Pancreas (tissue), 10 donors: ENCODE measurements at regions not wholly inside any gene's neighbourhood (a gene's known extent, or its start where the extent isn't known, plus 50 kb on each side); places are given as distances from the start of the nearest gene placed in this dataset.

Source experiments
- ATAC-seq, 4 donors: fragments of 200-7000 bp; cut with Tn5 transposase; one replicate each; pipeline versions ENCODE4 v1.8.0 to v1.9.1; 2020; ENCODE audit warnings: mild to moderate bottlenecking in 4 of 4, moderate library complexity in 4 of 4
- DNase-seq, 6 donors: peaks; one replicate each; pipeline ENCODE4 v3.0.0-alpha.2; 2020
- FAIRE-seq: peaks from 2 replicates; lab custom pipeline; 2012; peaks lifted over from hg19 to GRCh38; lab: Jason Lieb, UNC
- H3K27ac ChIP-seq, 4 donors: fragments of 200-600 bp; sonication (generic); 1 replicate in 3 of 4; 2 replicates in 1 of 4; pipeline versions ENCODE4 v1.5.0 to v1.8.0; 2020
- H3K27me3 ChIP-seq, 4 donors: fragments of 200-600 bp; one replicate each; pipeline ENCODE4 v1.8.0; 2021
- H3K36me3 ChIP-seq, 3 donors: fragments of 200-600 bp; sonication (generic) in 1 of 3; one replicate each; pipeline versions ENCODE4 v1.5.0 to v1.8.0; 2020 to 2021
- H3K4me1 ChIP-seq, 3 donors: fragments of 200-600 bp; one replicate each; pipeline ENCODE4 v1.8.0; 2021
- H3K4me3 ChIP-seq, 4 donors: fragments of 200-600 bp; sonication (generic) in 2 of 4; one replicate each; pipeline versions ENCODE4 v1.5.0 to v1.8.0; 2020 to 2021
- H3K9me3 ChIP-seq, 4 donors: fragments of 200-600 bp; one replicate each; pipeline ENCODE4 v1.8.0; 2021
- WGBS, 2 donors: extraction: QIAGEN DNeasy Blood & Tissue Kit; methylation state at CpG; one replicate each; pipeline ENCODE4 v1.1.7; 2013; 5-methylcytosine and 5-hydroxymethylcytosine counted together
- intact Hi-C, 3 donors: fragments of 100-400 bp; cut with DNase I; formaldehyde crosslinking; loops; one replicate each; pipeline versions ENCODE4 v1.11.1 to v1.14.2; 2022
- TF ChIP-seq, protein P1 (sequence below), 4 donors: fragments of 200-600 bp; sonication (generic) in 3 of 4; IDR thresholded peaks; one replicate each; pipeline versions ENCODE4 v1.5.0 to v1.8.0; 2021; ENCODE audit warnings: antibody characterized with exemption in 4 of 4
- donor health status: healthy with polysubstance abuse.
- donor health status: DM: no; HTN: no; CAD: no; lungs with moderate emphysema.
- donor health status: DM: no; HTN: no; CAD: no.
- donor health status: control.
- donor health status: control.
- donor health status: Bipolar disorder and iron deficiency.
- donor health status: DM: yes; HTN: yes; CAD: no.
- donor health status: DM: no; HTN: no; CAD: no.
- donor health status: DM: no; HTN: no; CAD: no.
- donor health status: DM: yes; HTN: yes; CAD: no.

DNA sequence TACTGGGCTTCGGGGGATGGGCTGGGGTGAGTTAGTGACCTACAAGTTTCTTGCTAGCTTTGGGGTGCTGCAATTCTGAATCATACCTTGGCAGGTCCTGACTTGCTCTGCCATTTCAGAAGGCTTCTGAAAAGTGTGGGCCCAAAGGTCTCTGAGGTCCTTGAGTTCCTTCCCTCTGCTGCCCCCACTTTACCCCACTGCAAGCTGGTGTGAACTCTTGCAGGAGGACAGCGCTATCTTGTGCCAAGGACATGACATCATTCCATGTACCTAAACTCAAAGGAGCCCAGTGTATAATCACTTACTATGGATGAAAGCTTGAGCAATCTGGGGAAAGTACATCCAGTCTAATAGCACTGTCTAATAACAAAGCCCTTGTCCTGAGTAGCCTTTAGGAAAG lies 157.4 kb downstream of the RMI1 start:
- peaks cover 0 to 24% (median 10%) of the 10 kb centered on the region in 4 donors for H3K27me3 ChIP-seq
- intact Hi-C loops = no loop called here
- H3K4me1 ChIP-seq = peaks cover 0 to 8% (median 0%) of the 10 kb centered on the region in 3 donors
- no peak overlapping the region for H3K4me3 ChIP-seq
- no peak overlapping the region for H3K27ac ChIP-seq
- ATAC-seq (peak in 3 of 4 donors; percentile 24 to 59 (median 50)), DNase-seq (no peak), FAIRE-seq (no peak)
- TF ChIP-seq, protein P1, sequence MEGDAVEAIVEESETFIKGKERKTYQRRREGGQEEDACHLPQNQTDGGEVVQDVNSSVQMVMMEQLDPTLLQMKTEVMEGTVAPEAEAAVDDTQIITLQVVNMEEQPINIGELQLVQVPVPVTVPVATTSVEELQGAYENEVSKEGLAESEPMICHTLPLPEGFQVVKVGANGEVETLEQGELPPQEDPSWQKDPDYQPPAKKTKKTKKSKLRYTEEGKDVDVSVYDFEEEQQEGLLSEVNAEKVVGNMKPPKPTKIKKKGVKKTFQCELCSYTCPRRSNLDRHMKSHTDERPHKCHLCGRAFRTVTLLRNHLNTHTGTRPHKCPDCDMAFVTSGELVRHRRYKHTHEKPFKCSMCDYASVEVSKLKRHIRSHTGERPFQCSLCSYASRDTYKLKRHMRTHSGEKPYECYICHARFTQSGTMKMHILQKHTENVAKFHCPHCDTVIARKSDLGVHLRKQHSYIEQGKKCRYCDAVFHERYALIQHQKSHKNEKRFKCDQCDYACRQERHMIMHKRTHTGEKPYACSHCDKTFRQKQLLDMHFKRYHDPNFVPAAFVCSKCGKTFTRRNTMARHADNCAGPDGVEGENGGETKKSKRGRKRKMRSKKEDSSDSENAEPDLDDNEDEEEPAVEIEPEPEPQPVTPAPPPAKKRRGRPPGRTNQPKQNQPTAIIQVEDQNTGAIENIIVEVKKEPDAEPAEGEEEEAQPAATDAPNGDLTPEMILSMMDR (IDR thresholded peaks at IDR 0.05) = no peak
- 66 to 75% methylated on average over 2 of the region's 2 CpGs for WGBS, 2 donors
- no peaks in the 10 kb centered on the region for H3K9me3 ChIP-seq
- H3K36me3 ChIP-seq = no peaks in the 10 kb centered on the region

DNA sequence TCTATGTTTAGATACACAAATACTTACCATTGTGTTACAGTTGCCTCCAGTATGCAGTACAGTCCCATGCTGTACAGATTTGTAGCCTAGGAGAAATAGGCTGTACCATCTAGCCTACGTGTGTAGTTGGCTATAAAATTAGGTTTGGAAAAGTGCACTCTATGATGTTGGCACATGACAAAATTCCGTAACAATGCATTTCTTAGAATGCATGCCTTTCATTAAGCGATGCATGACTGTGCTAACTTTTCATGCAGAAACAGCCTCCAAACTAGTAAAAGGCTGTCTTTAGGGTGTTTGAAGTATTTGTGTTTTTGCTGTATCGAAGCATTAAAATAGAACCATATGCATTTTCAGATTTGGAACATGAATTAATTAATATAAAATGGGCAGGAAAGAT lies 157.9 kb downstream of the RMI1 start:
- Histone ChIP-seq H3K27ac (no peak overlapping the region), H3K36me3 (no peaks in the 10 kb centered on the region), H3K27me3 (peaks cover 0 to 28% (median 10%) of the 10 kb centered on the region in 4 donors), H3K4me1 (peaks cover 0 to 8% (median 0%) of the 10 kb centered on the region in 3 donors), H3K4me3 (no peak overlapping the region), H3K9me3 (no peaks in the 10 kb centered on the region)
- TF ChIP-seq, protein P1 (IDR thresholded peaks at IDR 0.05) = no peak
- no peak for FAIRE-seq
- no peak for DNase-seq
- no peak for ATAC-seq
- intact Hi-C loops = no loop called here
- WGBS, 2 donors = 87 to 90% methylated on average over 4 of the region's 4 CpGs

DNA sequence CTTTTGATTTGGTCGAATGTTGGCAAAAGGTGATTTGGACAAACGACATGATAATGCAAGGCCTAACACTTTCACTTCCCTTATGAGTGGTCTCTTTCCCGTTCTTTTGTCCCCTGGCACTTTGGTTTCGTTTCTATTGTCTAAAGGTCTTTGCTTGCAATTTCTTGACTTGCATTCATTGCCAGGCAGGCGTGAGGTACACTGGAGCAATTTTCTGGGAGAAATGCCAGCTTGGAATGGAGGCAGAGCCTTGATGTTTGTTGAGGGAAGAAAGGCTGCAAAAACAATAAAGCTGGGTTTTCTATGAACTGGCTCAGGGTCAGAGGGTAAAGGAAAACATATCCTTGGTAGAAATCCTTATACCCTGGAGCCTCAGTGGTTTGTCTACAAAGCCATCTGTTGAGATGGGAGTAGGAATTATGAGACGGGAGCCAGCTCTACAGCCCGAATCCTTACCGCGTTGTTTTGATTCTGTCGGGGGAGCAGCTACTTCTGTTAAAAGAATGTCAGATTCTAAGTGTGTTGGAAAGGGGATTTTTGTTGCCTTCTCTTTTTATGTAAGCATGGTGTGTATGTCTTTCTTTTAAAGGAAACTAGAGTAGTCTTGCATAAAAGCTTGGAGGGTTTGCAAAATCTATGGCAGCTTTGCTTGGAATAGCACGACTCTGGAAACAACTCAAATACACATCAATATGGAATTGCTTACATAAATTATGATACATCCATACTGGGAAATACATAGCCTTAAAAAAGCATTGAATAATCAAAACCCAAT lies 158.9 kb downstream of the RMI1 start:
- 60 to 63% methylated on average over 11 of the region's 11 CpGs for WGBS, 2 donors
- H3K36me3 ChIP-seq = no peaks in the 10 kb centered on the region
- peaks cover 0 to 8% (median 0%) of the 10 kb centered on the region in 3 donors for H3K4me1 ChIP-seq
- ATAC-seq (peak in 3 of 4 donors; percentile 76 to 83 (median 77)), DNase-seq (peak in 3 of 6 donors; percentile 16 to 44 (median 36)), FAIRE-seq (no peak)
- intact Hi-C loops = no loop called here
- H3K4me3 ChIP-seq = no peak overlapping the region
- peak overlapping the region in 1 of 4 donors; percentile 31 for H3K27ac ChIP-seq
- TF ChIP-seq, protein P1 (IDR thresholded peaks at IDR 0.05) = no peak
- H3K27me3 ChIP-seq = peaks cover 0 to 37% (median 10%) of the 10 kb centered on the region in 4 donors
- no peaks in the 10 kb centered on the region for H3K9me3 ChIP-seq

- Histone ChIP-seq H3K4me3 (peak overlapping the region in 1 of 4 donors; percentile 19), H3K27ac (no peak overlapping the region), H3K9me3 (no peaks in the 10 kb centered on the region), H3K36me3 (no peaks in the 10 kb centered on the region), H3K4me1 (peaks cover 0 to 8% (median 0%) of the 10 kb centered on the region in 3 donors), H3K27me3 (peaks cover 0 to 37% (median 10%) of the 10 kb centered on the region in 4 donors)
- 15% methylated on average over 41 of the region's 41 CpGs for WGBS, 2 donors
- TF ChIP-seq, protein P1 (IDR thresholded peaks at IDR 0.05) = no peak
- DNase-seq (peak in 3 of 6 donors; percentile 12 to 65 (median 59)), FAIRE-seq (no peak), ATAC-seq (peak in 3 of 4 donors; percentile 51 to 63 (median 55))
- intact Hi-C loops = no loop called here
These were observed 160.0 kb downstream of the RMI1 start for GRCh38 chr9:84140535-84141101.
